ENCODE measurements at regions not wholly inside any gene's neighbourhood (a gene's known extent, or its start where the extent isn't known, plus 50 kb on each side); places are given as distances from the start of the nearest gene placed in this dataset.

DNA sequence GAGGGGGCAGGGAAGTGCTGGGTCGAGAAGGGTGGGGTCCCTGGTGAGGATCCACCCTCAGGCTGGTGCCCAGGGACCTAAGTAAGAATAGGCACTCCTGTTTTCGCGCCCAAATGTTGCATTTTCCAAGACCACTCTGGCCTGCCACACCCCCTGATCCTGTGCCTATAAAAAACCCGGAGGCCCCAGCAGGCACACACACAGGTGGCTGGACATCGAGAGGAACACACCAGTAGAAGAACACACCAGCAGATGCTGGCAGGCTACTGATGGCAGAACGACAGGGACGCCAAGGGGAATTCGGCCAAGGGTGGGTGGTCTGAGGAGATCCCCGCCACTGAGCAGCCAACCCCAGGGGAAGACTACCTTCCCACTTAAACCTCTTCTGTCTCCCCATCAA lies 633.9 kb upstream of the POT1 start:
- no peaks in the 10 kb centered on the region for H3K36me3 ChIP-seq (ENCODE audit: control insufficient read depth, insufficient read depth, low read length)
- TF ChIP-seq CSDE1 (IDR thresholded peaks at IDR 0.05) (no peak), POLR2G (IDR thresholded peaks at IDR 0.05; ENCODE audit: low read depth, low read length) (peak; percentile 22; the same call in 1 of the 2 replicates), ZNF561 (CRISPR knock-in tag; conservative IDR thresholded peaks at IDR 0.05) (no peak), RBFOX2 (IDR thresholded peaks at IDR 0.05; ENCODE audit: low read depth, low read length) (0 out of 2 replicates have a peak, but pooled peaks have one; percentile 38), KAT2B (IDR thresholded peaks at IDR 0.05; ENCODE audit: low read depth, low read length) (no peak), IRF1 (CRISPR knock-in tag; IDR thresholded peaks at IDR 0.05; ENCODE audit: borderline replicate concordance) (no peak)
- no peaks in the 10 kb centered on the region for H3K9me1 ChIP-seq (ENCODE audit: control insufficient read depth, insufficient read depth, low read length)
- peak overlapping the region; percentile 23 for H3K4me3 ChIP-seq
- POLR2A ChIA-PET, result no interaction called here
- H3K9ac ChIP-seq (ENCODE audit: insufficient read depth in 1 of 2, low read depth in 2 of 2, low read length in 2 of 2), result peak overlapping the region in 1 of 2 experiments; percentile 23; a peak in 1 of 4 replicates
- H3K27ac ChIP-seq (ENCODE audit: extremely low read depth, low read depth, low read length), result no peak overlapping the region
- CTCF ChIA-PET (ENCODE audit: low intra/inter-chr PET ratio), result no interaction called here
- H3K27me3 ChIP-seq (ENCODE audit: control insufficient read depth in 2 of 2, insufficient read depth in 2 of 2, low read length in 2 of 2), result no peaks in the 10 kb centered on the region
- ATAC-seq (peak; percentile 26), FAIRE-seq (no peak), DNase-seq (ENCODE audit: extremely low read depth in 1 of 4, low spot score in 3 of 4) (no peak)
- H4K20me1 ChIP-seq (replicated peaks; ENCODE audit: control insufficient read depth, insufficient read depth, low read length), result no peaks in the 10 kb centered on the region
- intact Hi-C loops (cut with micrococcal nuclease), result no loop called here
- no TSS peak for BruUV-seq (replicated peaks)
- H3K4me2 ChIP-seq (ENCODE audit: insufficient read depth, low read length), result peak overlapping the region; percentile 64; the same call in 1 of the 2 replicates
- no peaks in the 10 kb centered on the region for H3K4me1 ChIP-seq (replicated peaks in 1 of 2; ENCODE audit: control insufficient read depth in 2 of 2, insufficient read depth in 2 of 2, low read length in 2 of 2)
- in situ Hi-C loops (cut with MboI), result no loop called here
- WGBS (ENCODE audit: insufficient coverage, low coverage, missing lambda C conversion rate), result 2% methylated on average over 9 of the region's 9 CpGs
- H3K9me3 ChIP-seq (replicated peaks; ENCODE audit: control insufficient read depth, insufficient read depth, low read depth, low read length), result no peaks in the 10 kb centered on the region
- H3K79me2 ChIP-seq (ENCODE audit: control insufficient read depth, insufficient read depth, low read length), result peaks cover 16% of the 10 kb centered on the region; the same call in 2 of the 3 replicates
- H2AFZ ChIP-seq (ENCODE audit: low read depth, low read length), result peak overlapping the region; percentile 44
